HFFc6 (cell line): ENCODE measurements at regions not wholly inside any gene's neighbourhood (a gene's known extent, or its start where the extent isn't known, plus 50 kb on each side); places are given as distances from the start of the nearest gene placed in this dataset.

Experiments
- DNase-seq: peaks from one replicate; pipeline ENCODE4 v3.0.0-alpha.2; 2018
- H3K27ac Mint-ChIP-seq: 2 replicates; pipeline ENCODE4 v1.8.0; 2020; ENCODE audit warnings: mild to moderate bottlenecking, mixed read lengths
- H3K27me3 Mint-ChIP-seq: 2 replicates; pipeline ENCODE4 v1.8.0; 2021; ENCODE audit warnings: mild to moderate bottlenecking, moderate library complexity, mixed read lengths; ENCODE audit not compliant: insufficient read depth
- H3K36me3 Mint-ChIP-seq: 2 replicates; pipeline ENCODE4 v1.8.0; 2021; ENCODE audit warnings: low read depth, mixed read lengths
- H3K4me1 Mint-ChIP-seq: 2 replicates; pipeline ENCODE4 v1.8.0; 2020; ENCODE audit warnings: low read depth, mixed read lengths
- H3K4me3 Mint-ChIP-seq: 2 replicates; pipeline ENCODE4 v1.8.0; 2020; ENCODE audit warnings: mild to moderate bottlenecking, moderate library complexity, mixed read lengths
- H3K9me3 Mint-ChIP-seq: 2 replicates; pipeline ENCODE4 v1.8.0; 2020; ENCODE audit warnings: mild to moderate bottlenecking, mixed read lengths
- CTCF ChIP-seq: fragments of 200-600 bp; sonication (generic); IDR thresholded peaks from 2 replicates; pipeline ENCODE4 v1.5.0; 2021; ENCODE audit warnings: antibody characterized with exemption, mild to moderate bottlenecking

- H3K4me1 Mint-ChIP-seq, result no peaks in the 10 kb centered on the region
- H3K27ac Mint-ChIP-seq, result no peak overlapping the region
- H3K27me3 Mint-ChIP-seq, result no peaks in the 10 kb centered on the region; the same call in 1 of the 2 replicates
- DNase-seq, result no peak
- TF ChIP-seq CTCF, result no peak
- 0 out of 2 replicates have a peak, but pooled peaks cover 5% of the 10 kb centered on the region for H3K36me3 Mint-ChIP-seq
- peaks cover 71% of the 10 kb centered on the region for H3K9me3 Mint-ChIP-seq
- H3K4me3 Mint-ChIP-seq, result no peak overlapping the region
These were observed 56.1 kb upstream of the TMEM132D start for GRCh38 chr12:129959889-129960288.

GRCh38 chr12:129961091-129961490 lies 57.3 kb upstream of the TMEM132D start:
- Mint-ChIP-seq H3K4me1 (no peaks in the 10 kb centered on the region), H3K4me3 (no peak overlapping the region), H3K9me3 (peaks cover 71% of the 10 kb centered on the region), H3K36me3 (0 out of 2 replicates have a peak, but pooled peaks cover 5% of the 10 kb centered on the region), H3K27ac (no peak overlapping the region), H3K27me3 (no peaks in the 10 kb centered on the region; the same call in 1 of the 2 replicates)
- TF ChIP-seq CTCF, result no peak
- DNase-seq, result no peak

GRCh38 chr12:129961856-129962255 lies 58.0 kb upstream of the TMEM132D start:
- Mint-ChIP-seq H3K9me3 (peaks cover 78% of the 10 kb centered on the region), H3K4me1 (no peaks in the 10 kb centered on the region), H3K27me3 (no peaks in the 10 kb centered on the region; the same call in 1 of the 2 replicates), H3K36me3 (0 out of 2 replicates have a peak, but pooled peaks cover 5% of the 10 kb centered on the region), H3K4me3 (no peak overlapping the region), H3K27ac (no peak overlapping the region)
- no peak for DNase-seq
- no peak for TF ChIP-seq CTCF

- Mint-ChIP-seq H3K27ac (no peak overlapping the region), H3K36me3 (0 out of 2 replicates have a peak, but pooled peaks cover 5% of the 10 kb centered on the region), H3K4me3 (no peak overlapping the region), H3K4me1 (no peaks in the 10 kb centered on the region), H3K27me3 (no peaks in the 10 kb centered on the region), H3K9me3 (peaks cover 72% of the 10 kb centered on the region)
- TF ChIP-seq CTCF, result no peak
- DNase-seq, result no peak
These were observed 60.5 kb upstream of the TMEM132D start for GRCh38 chr12:129964300-129964699.

- H3K27ac Mint-ChIP-seq, result no peak overlapping the region
- 0 out of 2 replicates have a peak, but pooled peaks cover 5% of the 10 kb centered on the region for H3K36me3 Mint-ChIP-seq
- H3K4me1 Mint-ChIP-seq, result no peaks in the 10 kb centered on the region
- peaks cover 71% of the 10 kb centered on the region for H3K9me3 Mint-ChIP-seq
- no peak overlapping the region for H3K4me3 Mint-ChIP-seq
- H3K27me3 Mint-ChIP-seq, result no peaks in the 10 kb centered on the region
- no peak for DNase-seq
- TF ChIP-seq CTCF, result no peak
These were observed 61.1 kb upstream of the TMEM132D start for GRCh38 chr12:129964826-129965457.
